NCI-H446 treated with DMSO at 0.1 percent for 48 hours (cell line): ENCODE measurements at regions not wholly inside any gene's neighbourhood (a gene's known extent, or its start where the extent isn't known, plus 50 kb on each side); places are given as distances from the start of the nearest gene placed in this dataset.

ENCODE experiments used
- DNase-seq: peaks from one replicate; lab custom pipeline; 2025; lab: John Stamatoyannopoulos, UW

DNA sequence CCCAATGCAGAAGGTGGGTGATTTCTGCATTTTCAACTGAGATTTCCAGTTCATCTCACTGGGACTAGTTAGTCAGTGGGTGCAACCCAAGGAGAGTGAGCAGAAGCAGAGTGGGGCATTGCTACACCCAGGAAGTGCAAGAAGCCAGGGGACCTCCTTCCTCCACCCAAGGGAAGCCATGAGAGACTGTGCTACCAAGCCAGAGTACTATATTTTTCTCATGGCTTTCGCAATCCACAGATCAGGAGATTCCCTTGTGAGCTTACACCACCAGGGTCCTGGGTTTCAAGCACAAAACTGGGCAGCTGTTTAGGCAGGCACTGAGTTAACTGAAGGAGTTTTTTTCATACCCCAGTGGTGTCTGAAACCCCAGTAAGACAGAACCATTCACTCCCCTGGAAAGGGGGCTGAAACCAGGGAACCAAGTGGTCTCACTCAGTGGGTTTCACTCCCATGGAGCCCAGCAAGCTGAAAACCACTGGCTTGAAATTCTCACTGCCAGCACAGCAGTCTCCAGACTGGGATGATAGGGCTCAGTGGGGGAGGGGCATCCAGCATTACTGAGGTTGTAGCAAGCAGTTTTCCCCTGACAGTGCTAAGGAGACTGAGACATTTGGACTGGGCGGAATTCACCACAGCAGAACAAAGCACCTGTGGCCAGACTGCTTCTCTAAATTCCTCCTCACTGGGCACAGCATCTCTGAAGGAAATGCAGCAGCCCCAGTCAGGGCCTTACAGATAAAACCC lies 903.4 kb downstream of the TECRL start:
- no peak for DNase-seq

DNA sequence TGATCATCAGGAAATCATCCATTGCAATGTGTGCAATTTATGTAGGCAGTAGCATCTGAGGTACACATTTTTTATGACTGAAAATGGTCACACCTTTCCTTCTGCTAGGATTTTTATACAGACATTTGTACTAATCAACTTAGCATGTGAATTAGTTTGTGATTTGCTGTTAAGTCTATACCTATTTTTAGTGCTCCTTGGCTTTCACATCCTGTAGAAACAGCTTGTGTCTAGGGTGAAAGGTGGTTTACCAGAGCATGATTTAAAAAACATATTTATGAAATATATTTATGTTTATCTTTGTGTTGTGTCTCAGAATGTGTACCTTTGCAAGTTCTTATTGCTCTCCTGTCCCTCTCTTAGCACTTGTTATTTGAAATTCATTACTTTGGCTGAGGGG lies 916.0 kb downstream of the TECRL start:
- DNase-seq = no peak

DNA sequence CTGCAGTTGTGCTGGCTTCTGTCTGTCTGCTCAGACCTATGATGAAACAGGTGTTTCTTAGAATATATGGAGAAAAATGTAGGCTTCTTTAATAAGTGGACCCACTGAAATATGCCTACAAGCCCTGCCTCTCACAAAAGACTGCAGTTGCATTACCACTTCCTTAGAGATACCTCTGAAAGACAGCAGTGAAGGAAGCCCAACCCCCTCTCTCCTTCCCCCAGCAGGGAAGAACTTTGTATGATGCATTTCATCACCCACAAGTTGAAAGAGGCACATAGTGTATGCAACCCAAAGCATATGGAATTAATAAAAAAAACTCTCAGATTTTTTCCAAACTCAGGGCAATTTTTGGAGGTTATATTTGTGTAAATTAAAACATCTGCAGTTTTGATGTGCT lies 916.7 kb downstream of the TECRL start:
- DNase-seq = no peak

DNA sequence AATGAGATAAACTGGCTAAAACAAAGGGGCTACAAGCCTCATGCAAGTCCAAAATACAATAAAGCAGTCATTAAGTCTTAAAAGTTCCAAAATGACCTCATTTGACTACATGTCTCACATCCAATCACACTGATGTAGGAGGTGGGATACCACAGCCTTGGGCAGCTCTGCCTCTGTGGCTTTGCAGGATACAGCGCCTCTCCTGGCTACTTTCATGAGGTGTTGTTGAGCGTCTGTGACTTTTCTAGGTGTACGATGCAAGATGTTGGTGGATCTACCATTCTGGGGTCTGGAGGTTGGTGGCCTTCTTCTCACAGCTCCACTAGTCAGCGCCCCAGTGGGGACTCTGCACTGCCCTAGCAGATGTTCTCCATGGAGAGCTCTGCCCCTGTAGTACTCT lies 944.9 kb downstream of the TECRL start:
- DNase-seq = no peak

- no peak for DNase-seq
Observed at GRCh38 chr4:63460075-63460474, 949.2 kb downstream of the TECRL start.

DNA sequence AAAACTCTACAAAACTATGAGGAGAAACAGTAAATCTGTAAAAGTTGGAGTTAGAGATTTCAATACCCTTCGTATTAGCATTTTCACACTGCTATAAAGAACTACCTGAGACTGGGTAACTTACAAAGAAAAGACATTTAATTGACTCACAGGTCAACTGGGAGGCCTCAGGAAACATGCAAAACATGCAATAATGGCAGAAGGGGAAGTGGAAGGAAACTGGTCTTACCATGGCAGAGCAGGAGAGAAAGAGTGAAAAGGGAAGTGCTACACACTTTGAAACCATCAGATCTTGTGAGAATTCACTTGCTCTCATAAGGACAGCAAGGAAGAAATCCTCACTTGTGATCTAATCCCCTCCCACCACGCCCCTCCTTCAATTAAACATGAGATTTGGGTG lies 949.9 kb downstream of the TECRL start:
- DNase-seq = no peak

GRCh38 chr4:63458010-63458409 lies 951.2 kb downstream of the TECRL start:
- DNase-seq = no peak

GRCh38 chr4:63440236-63440635 lies 969.0 kb downstream of the TECRL start:
- DNase-seq = no peak

GRCh38 chr4:63430105-63430504 lies 979.1 kb downstream of the TECRL start:
- no peak for DNase-seq

GRCh38 chr4:63396269-63396668 lies 1013.0 kb downstream of the TECRL start:
- DNase-seq = no peak

- DNase-seq = no peak
Observed at GRCh38 chr4:63393544-63393943, 1015.7 kb downstream of the TECRL start.

- no peak for DNase-seq
Observed at GRCh38 chr4:63379750-63380522, 1029.3 kb downstream of the TECRL start.

GRCh38 chr4:63371001-63371400 lies 1038.2 kb downstream of the TECRL start:
- DNase-seq = no peak

DNA sequence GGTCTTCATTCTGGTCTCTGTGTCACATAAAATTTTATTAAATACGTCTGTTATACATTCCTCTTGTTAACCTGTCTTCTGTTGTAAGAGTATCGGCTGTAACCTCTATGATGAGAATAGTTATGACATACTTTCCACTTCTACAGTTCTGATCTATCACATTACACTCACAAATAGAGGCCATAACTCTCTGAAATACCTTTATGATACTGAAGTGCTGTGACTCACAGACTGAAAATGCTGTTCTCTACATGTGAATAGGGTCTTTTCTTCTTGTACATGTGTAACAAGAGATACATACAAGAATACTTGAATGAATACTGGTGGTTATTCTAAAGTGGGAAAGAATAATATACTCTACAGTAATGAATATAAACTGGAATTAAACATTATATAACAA lies 1047.6 kb downstream of the TECRL start:
- DNase-seq = no peak

GRCh38 chr4:63361066-63361465 lies 1048.2 kb downstream of the TECRL start:
- DNase-seq = no peak

GRCh38 chr4:63349674-63350025 lies 1059.6 kb downstream of the TECRL start:
- DNase-seq = no peak

DNA sequence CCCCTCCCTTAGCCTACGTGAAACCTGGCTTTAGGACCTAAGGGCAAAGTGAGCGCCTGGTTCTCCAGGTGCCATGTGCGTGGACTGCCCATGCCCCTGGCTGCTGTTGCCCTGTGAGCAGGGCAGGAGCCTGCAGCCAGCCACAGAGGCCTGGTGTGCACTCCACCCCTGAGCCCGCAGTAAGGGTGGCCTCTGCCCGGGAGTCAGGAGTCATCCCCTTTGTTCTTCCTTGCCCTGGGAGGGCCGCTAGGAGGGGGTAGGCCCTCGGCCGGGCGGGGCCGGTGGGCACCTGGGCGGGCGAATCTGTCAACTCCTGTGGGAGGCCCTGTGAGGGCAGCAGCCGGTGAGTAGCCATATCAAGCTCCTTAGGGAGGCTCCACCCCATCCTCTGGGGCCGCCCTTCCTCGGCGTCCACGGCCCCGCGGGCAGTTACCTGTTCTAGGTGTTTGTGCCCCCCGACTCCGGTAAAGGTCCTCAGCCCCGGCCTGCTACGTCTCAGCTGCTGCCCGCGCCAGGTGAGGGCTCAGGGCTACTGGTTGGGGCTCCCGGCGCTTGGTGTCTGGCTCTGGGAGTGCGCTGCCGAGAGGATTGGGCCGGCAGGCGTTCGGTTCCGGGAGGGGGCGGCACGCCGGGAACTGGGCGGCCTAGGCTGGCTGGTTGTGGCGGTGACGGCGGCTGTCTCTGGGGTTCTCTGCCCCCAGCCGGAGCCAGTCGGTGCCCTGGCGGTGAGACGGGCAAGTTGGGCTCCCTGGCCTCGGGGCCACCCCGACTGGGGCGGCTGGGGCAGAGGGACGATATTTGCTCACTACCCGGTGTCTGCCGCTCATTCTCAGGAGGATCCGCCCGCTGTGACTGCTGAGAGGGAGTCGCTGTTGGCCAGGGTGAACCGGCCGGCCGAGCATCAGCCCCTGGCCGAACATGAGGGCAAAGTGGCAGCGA lies 1060.2 kb downstream of the TECRL start:
- DNase-seq = no peak

DNA sequence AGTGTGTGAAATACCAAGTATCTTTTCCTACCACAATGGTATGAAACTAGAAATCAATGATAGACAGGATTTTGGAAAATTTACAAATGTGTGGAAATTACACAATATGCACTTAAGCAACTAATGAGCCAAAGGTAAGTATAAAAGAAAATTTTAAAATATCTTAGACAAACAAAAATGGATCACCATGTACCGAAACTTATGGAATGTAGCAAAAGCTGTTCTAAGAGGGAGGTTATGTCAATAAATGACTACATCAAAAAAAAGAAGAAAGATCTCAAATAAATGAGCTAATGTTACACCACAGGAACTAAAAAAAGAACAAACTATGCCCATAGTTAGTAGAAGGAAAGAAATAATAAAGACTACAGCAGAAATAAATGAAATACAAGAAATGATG lies 1084.1 kb downstream of the TECRL start:
- no peak for DNase-seq

- no peak for DNase-seq
Observed at GRCh38 chr4:63316633-63317032, 1092.6 kb downstream of the TECRL start.

- no peak for DNase-seq
Observed at GRCh38 chr4:63315651-63316050, 1093.6 kb downstream of the TECRL start.

- DNase-seq = no peak
Observed at GRCh38 chr4:63308697-63309096, 1100.6 kb downstream of the TECRL start.

DNA sequence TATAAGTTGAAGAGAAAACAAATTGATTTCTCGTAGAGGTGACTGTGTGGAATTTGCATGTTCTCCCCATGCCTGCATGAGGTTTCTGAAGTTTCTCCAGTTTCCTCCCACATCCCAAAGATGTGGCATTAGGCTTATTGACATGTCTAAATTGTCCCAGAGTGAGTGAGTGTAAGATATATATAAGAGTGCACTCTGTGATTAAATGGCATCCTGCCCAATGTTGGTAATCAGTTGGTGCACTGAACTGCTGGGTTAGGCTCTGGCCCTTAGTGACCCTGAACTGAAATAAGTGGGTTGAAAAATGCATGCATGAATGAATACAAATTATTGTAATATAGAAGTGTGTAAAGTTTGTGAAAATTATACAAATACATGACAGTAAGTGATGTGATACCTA lies 1106.5 kb downstream of the TECRL start:
- no peak for DNase-seq

- DNase-seq = no peak
Observed at GRCh38 chr4:63302078-63302477, 1107.2 kb downstream of the TECRL start.
